ENCODE measurements at regions not wholly inside any gene's neighbourhood (a gene's known extent, or its start where the extent isn't known, plus 50 kb on each side); places are given as distances from the start of the nearest gene placed in this dataset.

DNA sequence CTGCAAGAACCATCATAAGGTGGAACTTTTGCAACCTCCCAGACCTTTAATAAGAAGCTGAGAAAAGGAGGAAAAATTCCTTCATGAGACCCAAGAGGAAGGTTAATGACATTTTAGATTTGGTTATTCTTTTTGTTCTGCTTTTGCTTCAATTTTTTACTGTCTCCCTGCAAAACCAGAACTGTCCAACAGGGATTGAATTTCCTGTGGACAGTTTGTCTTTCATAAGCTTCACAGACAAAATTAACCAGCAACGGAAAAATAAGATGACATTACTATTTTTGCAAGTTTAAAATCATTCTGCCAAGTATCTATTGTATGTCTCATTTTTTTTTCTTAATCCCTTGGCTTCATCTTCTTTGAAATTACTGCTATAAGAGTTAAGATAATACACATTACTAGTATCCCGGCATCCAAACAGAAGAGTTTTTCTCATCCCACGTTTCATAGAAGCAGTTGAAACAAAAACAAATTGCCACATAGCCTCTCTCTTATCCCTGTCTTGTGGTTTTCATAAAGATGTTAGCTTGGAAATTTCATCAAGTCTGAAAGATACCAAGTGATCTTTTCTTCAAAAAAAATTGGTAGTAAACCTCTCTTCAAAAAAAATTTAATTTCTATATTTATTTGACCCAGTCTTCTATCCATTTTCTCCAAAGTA, 465.3 kb upstream of the PTBP2 start (continued):
- TF ChIP-seq NFIC (IDR thresholded peaks at IDR 0.05; ENCODE audit: borderline replicate concordance), result no peak
- no peak for TF ChIP-seq CHD2 (IDR thresholded peaks at IDR 0.05; ENCODE audit: low read length, partially characterized antibody)
- TF ChIP-seq, protein P1, sequence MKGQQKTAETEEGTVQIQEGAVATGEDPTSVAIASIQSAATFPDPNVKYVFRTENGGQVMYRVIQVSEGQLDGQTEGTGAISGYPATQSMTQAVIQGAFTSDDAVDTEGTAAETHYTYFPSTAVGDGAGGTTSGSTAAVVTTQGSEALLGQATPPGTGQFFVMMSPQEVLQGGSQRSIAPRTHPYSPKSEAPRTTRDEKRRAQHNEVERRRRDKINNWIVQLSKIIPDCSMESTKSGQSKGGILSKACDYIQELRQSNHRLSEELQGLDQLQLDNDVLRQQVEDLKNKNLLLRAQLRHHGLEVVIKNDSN (IDR thresholded peaks at IDR 0.05; ENCODE audit: borderline replicate concordance, low read depth), result no peak

GRCh38 chr1:96259399-96259798, 462.2 kb upstream of the PTBP2 start:
- POLR2A ChIA-PET, result no interaction called here

GRCh38 chr1:96281491-96281890, 440.1 kb upstream of the PTBP2 start:
- CTCF ChIA-PET, result interaction anchor here (0.6 kb wide), 1 partner anchor 252 kb away, joined by 4 read pairs; no protein-coding TSS in a partner anchor
- 95% methylated on average over 1 of the region's 1 CpG for WGBS (ENCODE audit: low lambda C conversion rate)
- H3K4me3 ChIP-seq (ENCODE audit: low read depth in 2 of 2, low read length in 1 of 2), result no peak overlapping the region
- H4K20me1 ChIP-seq (ENCODE audit: insufficient read depth), result no peaks in the 10 kb centered on the region
- H3K36me3 ChIP-seq (replicated peaks in 1 of 2; ENCODE audit: control insufficient read depth in 1 of 2, insufficient read depth in 2 of 2, low read length in 1 of 2), result no peaks in the 10 kb centered on the region
- no peaks in the 10 kb centered on the region for H3K4me1 ChIP-seq (ENCODE audit: control insufficient read depth in 1 of 2, insufficient read depth in 2 of 2, low read depth in 1 of 2, low read length in 1 of 2)
- TF ChIP-seq RAD21 (IDR thresholded peaks at IDR 0.05; ENCODE audit: low read length) (no peak), NFIC (IDR thresholded peaks at IDR 0.05; ENCODE audit: borderline replicate concordance) (no peak), SIN3A (IDR thresholded peaks at IDR 0.05; ENCODE audit: borderline replicate concordance, low read depth, low read length) (no peak)
- no peaks in the 10 kb centered on the region for H3K79me2 ChIP-seq (ENCODE audit: insufficient read depth)
- DNase-seq, result no peak
- H3K9me3 ChIP-seq, result no peaks in the 10 kb centered on the region
- POLR2A ChIA-PET, result no interaction called here
- no peak overlapping the region for H2AFZ ChIP-seq (ENCODE audit: low read depth)
- no peak overlapping the region for H3K9ac ChIP-seq
- H3K27ac ChIP-seq (ENCODE audit: low read depth in 2 of 2, low read length in 1 of 2), result no peak overlapping the region
- H3K27me3 ChIP-seq (ENCODE audit: insufficient read depth), result no peaks in the 10 kb centered on the region
- no peaks in the 10 kb centered on the region for H3F3A ChIP-seq (replicated peaks; ENCODE audit: insufficient read depth)
- H3K4me2 ChIP-seq, result no peak overlapping the region
- H3K9me2 ChIP-seq, result no peaks in the 10 kb centered on the region

More at GRCh38 chr1:96259399-96259798, 462.2 kb upstream of the PTBP2 start:
- Histone ChIP-seq H3F3A (replicated peaks; ENCODE audit: insufficient read depth) (no peaks in the 10 kb centered on the region), H3K9me3 (no peaks in the 10 kb centered on the region), H3K36me3 (replicated peaks in 1 of 2; ENCODE audit: control insufficient read depth in 1 of 2, insufficient read depth in 2 of 2, low read length in 1 of 2) (no peaks in the 10 kb centered on the region), H3K9me2 (no peaks in the 10 kb centered on the region), H4K20me1 (ENCODE audit: insufficient read depth) (no peaks in the 10 kb centered on the region), H3K4me2 (no peak overlapping the region), H3K79me2 (ENCODE audit: insufficient read depth) (no peaks in the 10 kb centered on the region), H3K9ac (no peak overlapping the region), H3K27ac (ENCODE audit: low read depth in 2 of 2, low read length in 1 of 2) (no peak overlapping the region), H3K4me1 (ENCODE audit: control insufficient read depth in 1 of 2, insufficient read depth in 2 of 2, low read depth in 1 of 2, low read length in 1 of 2) (peaks cover 0 to 2% of the 10 kb centered on the region in 2 experiments; a peak in 1 of 4 replicates), H2AFZ (ENCODE audit: low read depth) (no peak overlapping the region), H3K4me3 (ENCODE audit: low read depth in 2 of 2, low read length in 1 of 2) (no peak overlapping the region), H3K27me3 (ENCODE audit: insufficient read depth) (no peaks in the 10 kb centered on the region)
- 36% methylated on average over 2 of the region's 2 CpGs for WGBS (ENCODE audit: low lambda C conversion rate)
- DNase-seq, result no peak
- CTCF ChIA-PET, result no interaction called here
- TF ChIP-seq, protein P2, sequence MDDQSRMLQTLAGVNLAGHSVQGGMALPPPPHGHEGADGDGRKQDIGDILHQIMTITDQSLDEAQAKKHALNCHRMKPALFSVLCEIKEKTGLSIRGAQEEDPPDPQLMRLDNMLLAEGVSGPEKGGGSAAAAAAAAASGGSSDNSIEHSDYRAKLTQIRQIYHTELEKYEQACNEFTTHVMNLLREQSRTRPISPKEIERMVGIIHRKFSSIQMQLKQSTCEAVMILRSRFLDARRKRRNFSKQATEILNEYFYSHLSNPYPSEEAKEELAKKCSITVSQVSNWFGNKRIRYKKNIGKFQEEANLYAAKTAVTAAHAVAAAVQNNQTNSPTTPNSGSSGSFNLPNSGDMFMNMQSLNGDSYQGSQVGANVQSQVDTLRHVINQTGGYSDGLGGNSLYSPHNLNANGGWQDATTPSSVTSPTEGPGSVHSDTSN (IDR thresholded peaks at IDR 0.05), result no peak
- TF ChIP-seq TAF1 (IDR thresholded peaks at IDR 0.05; ENCODE audit: borderline replicate concordance, low read depth, low read length) (no peak), SMC3 (IDR thresholded peaks at IDR 0.05; ENCODE audit: low read depth, low read length) (no peak), EZH2phosphoT487 (IDR thresholded peaks at IDR 0.05; ENCODE audit: borderline replicate concordance, low read depth) (no peak), RXRA (IDR thresholded peaks at IDR 0.05; ENCODE audit: borderline replicate concordance, low read depth) (no peak), RAD21 (IDR thresholded peaks at IDR 0.05; ENCODE audit: low read length) (no peak)
- TF ChIP-seq, protein P3, sequence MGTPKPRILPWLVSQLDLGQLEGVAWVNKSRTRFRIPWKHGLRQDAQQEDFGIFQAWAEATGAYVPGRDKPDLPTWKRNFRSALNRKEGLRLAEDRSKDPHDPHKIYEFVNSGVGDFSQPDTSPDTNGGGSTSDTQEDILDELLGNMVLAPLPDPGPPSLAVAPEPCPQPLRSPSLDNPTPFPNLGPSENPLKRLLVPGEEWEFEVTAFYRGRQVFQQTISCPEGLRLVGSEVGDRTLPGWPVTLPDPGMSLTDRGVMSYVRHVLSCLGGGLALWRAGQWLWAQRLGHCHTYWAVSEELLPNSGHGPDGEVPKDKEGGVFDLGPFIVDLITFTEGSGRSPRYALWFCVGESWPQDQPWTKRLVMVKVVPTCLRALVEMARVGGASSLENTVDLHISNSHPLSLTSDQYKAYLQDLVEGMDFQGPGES (IDR thresholded peaks at IDR 0.05; ENCODE audit: low read depth, low read length), result no peak

All from SK-N-SH (cell line).